Nephron progenitor cell (in vitro differentiated cells): ENCODE measurements at regions not wholly inside any gene's neighbourhood (a gene's known extent, or its start where the extent isn't known, plus 50 kb on each side); places are given as distances from the start of the nearest gene placed in this dataset.
A peak's percentile ranks its signal among the peaks of the same experiment; 100 is the strongest.

ENCODE experiments used
- DNase-seq: peaks from one replicate; pipeline ENCODE4 v3.0.0; 2021
- H3K27ac Mint-ChIP-seq: 2 replicates; pipeline ENCODE4 v1.8.0; 2021; ENCODE audit warnings: mild to moderate bottlenecking, moderate library complexity, mixed read lengths
- H3K27me3 Mint-ChIP-seq: 2 replicates; pipeline ENCODE4 v1.8.0; 2021; ENCODE audit warnings: mild to moderate bottlenecking, low read depth, mixed read lengths; ENCODE audit not compliant: poor library complexity
- H3K36me3 Mint-ChIP-seq: 2 replicates; pipeline ENCODE4 v1.8.0; 2021; ENCODE audit warnings: low read depth, mixed read lengths
- H3K4me1 Mint-ChIP-seq: 2 replicates; pipeline ENCODE4 v1.8.0; 2021; ENCODE audit warnings: mixed read lengths
- H3K4me3 Mint-ChIP-seq: 2 replicates; pipeline ENCODE4 v1.8.0; 2021; ENCODE audit warnings: mild to moderate bottlenecking, moderate library complexity, mixed read lengths
- H3K9me3 Mint-ChIP-seq: 2 replicates; pipeline ENCODE4 v1.8.0; 2021; ENCODE audit warnings: mild to moderate bottlenecking, moderate library complexity, mixed read lengths
- CTCF ChIP-seq: fragments of 200-600 bp; sonication (generic); IDR thresholded peaks from 2 replicates; pipeline ENCODE4 v1.5.0; 2021; ENCODE audit warnings: antibody characterized with exemption

DNA sequence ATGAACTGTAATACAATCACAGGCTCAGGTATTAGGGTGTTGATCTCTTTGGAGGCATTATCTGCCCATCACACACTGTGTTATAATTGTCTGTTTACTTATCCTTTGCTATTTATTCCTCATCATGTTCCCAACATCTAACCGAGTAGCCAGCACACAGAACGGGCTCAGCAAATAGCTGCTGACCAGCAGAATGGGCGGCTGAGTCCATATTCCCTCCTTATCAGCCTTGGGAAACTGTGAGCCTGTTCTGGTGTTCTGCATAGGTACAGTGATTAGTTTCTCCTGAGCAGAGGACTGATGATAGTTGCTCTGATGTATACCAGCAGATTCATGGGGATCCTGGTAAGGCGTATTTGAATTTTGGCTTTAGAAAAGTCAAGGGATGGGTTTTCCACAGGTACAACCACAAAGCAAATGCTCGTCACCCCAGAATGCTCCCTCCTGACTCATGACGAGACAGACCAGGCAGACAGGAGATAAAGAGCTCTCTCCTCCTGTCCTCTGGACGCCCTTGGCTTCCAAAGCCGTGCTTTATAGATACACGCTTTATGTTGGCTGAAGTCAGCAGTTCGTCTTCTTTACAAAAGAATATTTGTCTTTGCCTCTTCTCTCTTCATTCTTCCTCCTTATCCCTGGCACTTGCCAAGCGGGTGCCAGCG is 166.7 kb downstream of the TTLL2 start:
- no peak for DNase-seq
- no peak for TF ChIP-seq CTCF
- H3K36me3 Mint-ChIP-seq: no peaks in the 10 kb centered on the region
- H3K27ac Mint-ChIP-seq: no peak overlapping the region
- H3K9me3 Mint-ChIP-seq: no peaks in the 10 kb centered on the region
- peaks cover 46% of the 10 kb centered on the region for H3K4me1 Mint-ChIP-seq
- no peak overlapping the region for H3K4me3 Mint-ChIP-seq
- H3K27me3 Mint-ChIP-seq: peaks cover 13% of the 10 kb centered on the region

DNA sequence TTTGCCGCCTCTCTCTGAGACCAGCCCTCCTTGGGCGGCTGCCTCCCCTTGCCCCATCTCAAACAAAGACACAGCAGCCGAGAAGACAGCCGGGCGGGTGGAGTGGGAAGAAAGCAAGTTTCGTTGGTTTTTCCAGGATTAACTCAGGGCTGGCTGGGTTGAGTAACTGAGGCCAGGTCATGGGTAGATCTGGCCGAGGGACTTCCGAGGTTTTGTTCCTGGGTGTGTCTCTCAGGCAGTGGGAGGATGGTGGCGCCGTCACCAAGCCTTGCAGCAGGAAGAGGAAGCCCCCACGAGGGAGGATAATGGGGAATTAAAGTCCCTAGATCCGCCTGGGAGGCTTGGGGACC is 167.2 kb downstream of the TTLL2 start:
- TF ChIP-seq CTCF: no peak
- Mint-ChIP-seq H3K27ac (no peak overlapping the region), H3K27me3 (peaks cover 13% of the 10 kb centered on the region), H3K4me3 (no peak overlapping the region), H3K36me3 (no peaks in the 10 kb centered on the region), H3K4me1 (peaks cover 47% of the 10 kb centered on the region), H3K9me3 (no peaks in the 10 kb centered on the region)
- no peak for DNase-seq

DNA sequence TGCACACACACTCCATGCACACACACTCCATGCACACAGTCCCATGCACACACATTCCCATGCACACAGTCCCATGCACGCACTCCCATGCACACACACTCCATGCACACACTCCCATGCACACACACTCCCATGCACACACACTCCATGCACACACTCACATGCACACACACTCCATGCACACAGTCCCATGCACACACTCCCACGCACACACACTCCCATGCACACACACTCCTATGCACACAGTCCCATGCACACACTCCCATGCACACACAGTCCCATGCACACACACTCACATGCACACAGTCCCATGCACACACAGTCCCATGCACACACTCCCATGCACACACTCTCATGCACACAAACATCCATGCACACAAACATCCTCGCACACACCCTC is 168.4 kb downstream of the TTLL2 start:
- Mint-ChIP-seq H3K4me3 (no peak overlapping the region), H3K9me3 (no peaks in the 10 kb centered on the region), H3K4me1 (peaks cover 51% of the 10 kb centered on the region), H3K27me3 (peaks cover 13% of the 10 kb centered on the region), H3K36me3 (no peaks in the 10 kb centered on the region), H3K27ac (no peak overlapping the region)
- DNase-seq: no peak
- no peak for TF ChIP-seq CTCF

DNA sequence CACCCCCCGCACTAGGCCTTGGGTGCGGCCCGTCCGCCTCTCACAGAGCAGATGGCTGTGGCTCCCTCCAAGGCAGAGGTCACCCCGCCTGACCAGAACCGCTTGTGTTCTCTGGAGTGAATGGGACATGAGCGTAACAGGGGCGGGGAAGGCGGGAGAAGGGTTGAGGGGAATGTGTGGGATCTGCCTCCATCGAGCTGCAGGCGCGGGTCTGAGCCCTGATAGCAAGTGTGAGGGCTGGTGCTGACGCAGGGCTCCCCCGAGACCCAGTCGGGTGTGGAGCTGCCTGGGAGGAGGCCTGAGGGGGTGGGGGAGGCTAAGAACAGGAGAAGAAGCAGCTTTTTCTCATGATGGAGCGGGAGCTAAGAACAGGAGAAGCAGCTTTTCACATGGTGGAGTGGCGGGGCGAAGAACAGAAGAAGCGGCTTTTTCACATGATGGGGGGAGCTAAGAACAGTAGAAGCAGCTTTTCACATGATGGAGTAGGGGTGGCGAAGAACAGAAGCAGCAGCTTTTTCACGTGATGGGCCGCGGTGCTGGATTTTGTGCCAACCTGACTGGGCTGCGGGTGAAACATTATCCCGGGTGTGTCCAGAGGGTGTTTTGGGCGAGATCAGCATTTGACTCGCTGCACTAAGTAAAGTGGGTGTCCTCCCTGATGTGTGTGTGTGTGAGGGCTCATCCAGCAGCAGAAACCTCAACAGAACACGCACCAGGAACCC is 169.3 kb downstream of the TTLL2 start:
- no peaks in the 10 kb centered on the region for H3K9me3 Mint-ChIP-seq
- H3K27ac Mint-ChIP-seq: peak overlapping the region; percentile 41
- H3K27me3 Mint-ChIP-seq: peaks cover 9% of the 10 kb centered on the region
- no peak for TF ChIP-seq CTCF
- peak; percentile 37 for DNase-seq
- no peaks in the 10 kb centered on the region for H3K36me3 Mint-ChIP-seq
- H3K4me3 Mint-ChIP-seq: peak overlapping the region; percentile 56
- peaks cover 52% of the 10 kb centered on the region for H3K4me1 Mint-ChIP-seq

DNA sequence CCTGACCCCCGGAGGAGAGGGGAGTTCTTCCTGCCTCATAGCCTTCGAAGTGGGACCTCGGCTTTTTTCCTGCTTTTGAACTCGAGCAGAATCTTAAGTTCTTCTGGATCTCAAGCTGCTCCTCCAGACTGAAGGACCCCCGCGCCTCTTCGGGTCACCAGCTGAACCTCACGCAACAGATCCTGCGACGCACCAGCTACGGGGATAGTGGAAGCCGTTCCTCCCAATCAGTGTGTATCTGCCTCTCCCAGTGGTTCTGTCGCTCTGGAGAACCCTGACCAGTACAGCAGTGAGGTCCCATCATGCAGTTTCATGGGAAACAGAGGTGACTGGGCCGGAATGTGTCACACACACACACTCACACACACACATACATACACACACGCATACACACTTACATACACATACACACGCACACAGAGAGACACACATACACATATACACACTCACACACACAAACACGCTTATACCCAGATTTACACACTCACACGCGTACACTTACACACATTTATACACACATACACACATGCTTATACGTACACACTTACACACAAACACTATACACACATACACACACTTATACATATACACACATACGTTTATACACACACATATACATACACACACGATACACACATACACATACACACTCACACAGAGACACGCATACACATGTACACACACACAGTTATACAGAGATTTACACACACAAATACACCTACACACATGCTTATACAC is 170.0 kb downstream of the TTLL2 start:
- no peaks in the 10 kb centered on the region for H3K9me3 Mint-ChIP-seq
- peaks cover 52% of the 10 kb centered on the region for H3K4me1 Mint-ChIP-seq
- no peak for DNase-seq
- no peaks in the 10 kb centered on the region for H3K36me3 Mint-ChIP-seq
- H3K4me3 Mint-ChIP-seq: peak overlapping the region; percentile 34
- peaks cover 9% of the 10 kb centered on the region for H3K27me3 Mint-ChIP-seq
- TF ChIP-seq CTCF: no peak
- no peak overlapping the region for H3K27ac Mint-ChIP-seq
